ENCODE measurements at regions not wholly inside any gene's neighbourhood (a gene's known extent, or its start where the extent isn't known, plus 50 kb on each side); places are given as distances from the start of the nearest gene placed in this dataset.

GRCh38 chr1:185626344-185626743, 107.8 kb upstream of the HMCN1 start:
- TF ChIP-seq CTCF (IDR thresholded peaks at IDR 0.05; ENCODE audit: poor library complexity) (no peak), EZH2phosphoT487 (IDR thresholded peaks at IDR 0.05; ENCODE audit: low read depth, severe bottlenecking, unreplicated experiment) (no peak)

Measured in hepatocyte (in vitro differentiated cells).